Astrocyte of the spinal cord (primary cell): ENCODE measurements at regions not wholly inside any gene's neighbourhood (a gene's known extent, or its start where the extent isn't known, plus 50 kb on each side); places are given as distances from the start of the nearest gene placed in this dataset.
"Not testable (repeated sequence)": the region's sequence is repeated elsewhere in the genome, so short reads cannot be mapped to it uniquely, and the experiment has no call there.

Experiments
- DNase-seq: peaks from one replicate; pipeline ENCODE4 v3.0.0; 2011; ENCODE audit warnings: low read depth, low spot score
- H3K4me3 ChIP-seq: 2 replicates; pipeline ENCODE4 v1.5.1; 2011; ENCODE audit warnings: low read depth, mild to moderate bottlenecking, low read length, moderate library complexity
- CTCF ChIP-seq: IDR thresholded peaks from 2 replicates; pipeline ENCODE4 v1.5.1; 2012; ENCODE audit warnings: low read depth, mild to moderate bottlenecking, low read length, inconsistent platforms
- in situ Hi-C: cut with HindIII; loops from 2 replicates; pipeline ENCODE4 v1.10.0; 2017; ENCODE audit warnings: low sequenced_read_pairs

- no peak overlapping the region for H3K4me3 ChIP-seq
- no peak for DNase-seq
- in situ Hi-C loops, result no loop called here
- no peak for TF ChIP-seq CTCF
These were observed 190.6 kb downstream of the CEP135 start for GRCh38 chr4:56139241-56139827.

GRCh38 chr4:56134834-56135233 is 186.1 kb downstream of the CEP135 start:
- H3K4me3 ChIP-seq, DNase-seq, in situ Hi-C loops: not testable (repeated sequence)

- peak; percentile 69 for DNase-seq
- in situ Hi-C loops, result no loop called here
- H3K4me3 ChIP-seq, result no peak overlapping the region
- no peak for TF ChIP-seq CTCF
These were observed 185.5 kb downstream of the CEP135 start for GRCh38 chr4:56134266-56134665.

- H3K4me3 ChIP-seq, result no peak overlapping the region
- in situ Hi-C loops, result no loop called here
- no peak for DNase-seq
- TF ChIP-seq CTCF, result no peak
These were observed 184.1 kb downstream of the CEP135 start for GRCh38 chr4:56132835-56133234.

- DNase-seq, H3K4me3 ChIP-seq, in situ Hi-C loops: not testable (repeated sequence)
These were observed 183.4 kb downstream of the CEP135 start for GRCh38 chr4:56132188-56132587.

GRCh38 chr4:56130606-56131155 is 181.9 kb downstream of the CEP135 start:
- H3K4me3 ChIP-seq, result no peak overlapping the region
- in situ Hi-C loops, result no loop called here
- peak; percentile 45 for DNase-seq
- TF ChIP-seq CTCF, result no peak

GRCh38 chr4:56129431-56129861 is 180.7 kb downstream of the CEP135 start:
- in situ Hi-C loops, result no loop called here
- DNase-seq, result no peak
- peak; percentile 32 for TF ChIP-seq CTCF
- no peak overlapping the region for H3K4me3 ChIP-seq

GRCh38 chr4:56128213-56128612 is 179.5 kb downstream of the CEP135 start:
- H3K4me3 ChIP-seq, result no peak overlapping the region
- in situ Hi-C loops, result no loop called here
- DNase-seq, result peak; percentile 64
- TF ChIP-seq CTCF, result no peak
